Left ventricle myocardium superior (tissue), 1 donor: ENCODE measurements at regions not wholly inside any gene's neighbourhood (a gene's known extent, or its start where the extent isn't known, plus 50 kb on each side); places are given as distances from the start of the nearest gene placed in this dataset.

Experiments used
- ATAC-seq: fragments of 200-7000 bp; cut with Tn5 transposase; one replicate; pipeline ENCODE4 v1.9.1; 2020; ENCODE audit warnings: mild to moderate bottlenecking, moderate library complexity
- DNase-seq: peaks from one replicate; pipeline ENCODE4 v3.0.0-alpha.2; 2020
- intact Hi-C: fragments of 100-400 bp; cut with micrococcal nuclease; formaldehyde crosslinking; loops from one replicate; pipeline ENCODE4 v1.11.0; 2022
- donor health status: DM: no; HTN: yes; CAD: no; lungs with severe emphysema.

- intact Hi-C loops, result no loop called here
- ATAC-seq, result no peak
- no peak for DNase-seq
These were observed 66.3 kb downstream of the ITM2A start for GRCh38 chrX:79300856-79301255.

GRCh38 chrX:79290596-79290995 lies 76.5 kb downstream of the ITM2A start:
- ATAC-seq (no peak), DNase-seq (no peak)
- intact Hi-C loops, result no loop called here

- ATAC-seq, result no peak
- intact Hi-C loops, result no loop called here
These were observed 78.4 kb downstream of the ITM2A start for GRCh38 chrX:79288733-79289132.

GRCh38 chrX:79287724-79288123 lies 79.4 kb downstream of the ITM2A start:
- intact Hi-C loops, result no loop called here
- DNase-seq (no peak), ATAC-seq (no peak)

More at GRCh38 chrX:79288733-79289132, 78.4 kb downstream of the ITM2A start:
- DNase-seq, result no peak

- intact Hi-C loops, result no loop called here
- DNase-seq (no peak), ATAC-seq (no peak)
These were observed 85.4 kb downstream of the ITM2A start for GRCh38 chrX:79281775-79282174.

- DNase-seq, result peak; percentile 39
- intact Hi-C loops, result no loop called here
- peak; percentile 48 for ATAC-seq
These were observed 96.7 kb downstream of the ITM2A start for GRCh38 chrX:79270401-79270800.

GRCh38 chrX:79268788-79269187 lies 98.3 kb downstream of the ITM2A start:
- intact Hi-C loops, result no loop called here
- no peak for ATAC-seq
- DNase-seq, result no peak

- intact Hi-C loops, result no loop called here
- ATAC-seq, result no peak
- DNase-seq, result no peak
These were observed 100.4 kb downstream of the ITM2A start for GRCh38 chrX:79266702-79267101.

GRCh38 chrX:79263550-79263949 lies 103.6 kb downstream of the ITM2A start:
- intact Hi-C loops, result no loop called here
- ATAC-seq, result no peak

GRCh38 chrX:79259073-79259689 lies 108.0 kb downstream of the ITM2A start:
- no peak for DNase-seq
- intact Hi-C loops, result no loop called here

More at GRCh38 chrX:79263550-79263949, 103.6 kb downstream of the ITM2A start:
- no peak for DNase-seq

GRCh38 chrX:79243691-79244090 lies 99.2 kb downstream of the GPR174 start:
- DNase-seq, result no peak
- intact Hi-C loops, result no loop called here
- ATAC-seq, result no peak

More at GRCh38 chrX:79259073-79259689, 108.0 kb downstream of the ITM2A start:
- ATAC-seq, result peak; percentile 48

- no peak for DNase-seq
These were observed 91.4 kb downstream of the GPR174 start for GRCh38 chrX:79235899-79236298.

GRCh38 chrX:79231662-79232061 lies 87.2 kb downstream of the GPR174 start:
- intact Hi-C loops, result no loop called here
- ATAC-seq (no peak), DNase-seq (no peak)

More at GRCh38 chrX:79235899-79236298, 91.4 kb downstream of the GPR174 start:
- intact Hi-C loops, result no loop called here
- ATAC-seq, result no peak
